CD4-positive, alpha-beta T cell (primary cell): ENCODE measurements at regions not wholly inside any gene's neighbourhood (a gene's known extent, or its start where the extent isn't known, plus 50 kb on each side); places are given as distances from the start of the nearest gene placed in this dataset.

Experiments
- ATAC-seq: fragments of 200-7000 bp; cut with Tn5 transposase; one replicate; pipeline ENCODE4 v1.10.0; 2022; ENCODE audit warnings: mild to moderate bottlenecking; ENCODE audit not compliant: poor library complexity
- CTCF ChIA-PET: fragments of 350-600 bp; sonication (Branson Sonifier 250); formaldehyde crosslinking; loops from one replicate; lab custom pipeline; 2021; ENCODE audit warnings: antibody characterized with exemption, inconsistent platforms; lab: Charles Lee
- POLR2A ChIA-PET: fragments of 350-600 bp; sonication (Branson Sonifier 250); formaldehyde crosslinking; loops from one replicate; lab custom pipeline; 2021; ENCODE audit warnings: antibody characterized with exemption, inconsistent platforms; lab: Charles Lee
- DNase-seq, 14 experiments: peaks; one replicate each; pipeline ENCODE4 v3.0.0-alpha.2; 2013 to 2020; ENCODE audit warnings: mixed read lengths in 2 of 14
- H3K27ac ChIP-seq, 2 donors: one replicate each; pipeline versions ENCODE4 v1.5.1 to v1.7.0; 2013; ENCODE audit warnings: low read length in 2 of 2, low read depth in 1 of 2, mild to moderate bottlenecking in 1 of 2
- H3K27me3 ChIP-seq, 2 experiments: 1 replicate in 1 of 2; 2 replicates in 1 of 2; pipeline versions ENCODE4 v1.6.1 to v1.7.0; 2013; ENCODE audit warnings: low read length in 2 of 2, control low read depth in 1 of 2, mild to moderate bottlenecking in 1 of 2, moderate library complexity in 1 of 2; ENCODE audit not compliant: insufficient read depth in 2 of 2, control insufficient read depth in 1 of 2
- H3K36me3 ChIP-seq: one replicate; pipeline ENCODE4 v1.6.1; 2013; ENCODE audit warnings: low read length, control low read depth; ENCODE audit not compliant: insufficient read depth
- H3K4me1 ChIP-seq: one replicate; pipeline ENCODE4 v1.6.1; 2013; ENCODE audit warnings: low read length, control low read depth; ENCODE audit not compliant: insufficient read depth
- H3K4me3 ChIP-seq: one replicate; pipeline ENCODE4 v1.5.1; 2013; ENCODE audit warnings: mild to moderate bottlenecking, low read length, moderate library complexity
- H3K9me3 ChIP-seq, 2 experiments: 1 replicate in 1 of 2; 2 replicates in 1 of 2; pipeline versions ENCODE4 v1.6.1 to v1.7.0; 2013; ENCODE audit warnings: low read length in 2 of 2, mild to moderate bottlenecking in 2 of 2, control low read depth in 1 of 2, moderate library complexity in 1 of 2; ENCODE audit not compliant: control insufficient read depth in 1 of 2, insufficient read depth in 1 of 2
- H3K27ac Mint-ChIP-seq: one replicate; pipeline ENCODE4 v1.8.0; 2020; ENCODE audit warnings: mixed read lengths
- H3K27me3 Mint-ChIP-seq: one replicate; pipeline ENCODE4 v1.8.0; 2021; ENCODE audit warnings: mixed read lengths
- H3K36me3 Mint-ChIP-seq: one replicate; pipeline ENCODE4 v1.8.0; 2021; ENCODE audit warnings: low read depth, mixed read lengths
- H3K4me1 Mint-ChIP-seq: one replicate; pipeline ENCODE4 v1.8.0; 2021; ENCODE audit warnings: low read depth, mixed read lengths
- H3K4me3 Mint-ChIP-seq: one replicate; pipeline ENCODE4 v1.8.0; 2020; ENCODE audit warnings: mild to moderate bottlenecking, mixed read lengths
- H3K9me3 Mint-ChIP-seq: one replicate; pipeline ENCODE4 v1.8.0; 2020; ENCODE audit warnings: mixed read lengths
- intact Hi-C, 2 experiments: fragments of 100-400 bp; cut with DNase I in 1 of 2; cut with micrococcal nuclease in 1 of 2; formaldehyde crosslinking; loops; one replicate each; pipeline versions ENCODE4 v1.15.1 to v1.9.0; 2023 to 2025; cut with DNase I, micrococcal nuclease
- TF ChIP-seq, protein P1 (sequence below): fragments of 200-600 bp; IDR thresholded peaks from one replicate; pipeline ENCODE4 v1.8.0; 2022; ENCODE audit warnings: antibody characterized with exemption, mild to moderate bottlenecking

DNA sequence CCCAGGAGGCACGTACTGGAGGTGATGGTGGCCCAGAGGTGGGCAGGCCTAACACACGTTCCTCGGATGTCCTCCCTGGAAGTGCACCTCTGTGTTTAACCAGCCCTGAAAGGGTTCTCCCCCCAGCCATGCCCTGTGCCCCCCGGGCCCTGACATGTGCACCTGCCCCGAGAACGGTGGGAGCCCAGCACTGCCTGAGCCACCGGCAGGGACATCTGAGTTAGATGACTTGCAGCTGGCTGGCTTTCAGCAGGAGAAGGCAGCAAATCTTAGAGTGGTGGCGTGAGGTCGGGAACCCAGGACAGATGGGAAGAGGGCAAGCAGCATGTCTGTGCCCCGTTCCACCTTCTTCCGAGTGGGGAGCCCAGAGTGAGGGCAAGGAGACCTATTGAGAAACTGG, 291.8 kb downstream of the TCERG1L start:
- H3K27me3 ChIP-seq: no peaks in the 10 kb centered on the region
- Mint-ChIP-seq H3K36me3 (no peaks in the 10 kb centered on the region), H3K4me3 (no peak overlapping the region), H3K4me1 (no peaks in the 10 kb centered on the region), H3K27me3 (no peaks in the 10 kb centered on the region), H3K9me3 (no peaks in the 10 kb centered on the region), H3K27ac (no peak overlapping the region)
- H3K4me3 ChIP-seq: no peak overlapping the region
- TF ChIP-seq, protein P1, sequence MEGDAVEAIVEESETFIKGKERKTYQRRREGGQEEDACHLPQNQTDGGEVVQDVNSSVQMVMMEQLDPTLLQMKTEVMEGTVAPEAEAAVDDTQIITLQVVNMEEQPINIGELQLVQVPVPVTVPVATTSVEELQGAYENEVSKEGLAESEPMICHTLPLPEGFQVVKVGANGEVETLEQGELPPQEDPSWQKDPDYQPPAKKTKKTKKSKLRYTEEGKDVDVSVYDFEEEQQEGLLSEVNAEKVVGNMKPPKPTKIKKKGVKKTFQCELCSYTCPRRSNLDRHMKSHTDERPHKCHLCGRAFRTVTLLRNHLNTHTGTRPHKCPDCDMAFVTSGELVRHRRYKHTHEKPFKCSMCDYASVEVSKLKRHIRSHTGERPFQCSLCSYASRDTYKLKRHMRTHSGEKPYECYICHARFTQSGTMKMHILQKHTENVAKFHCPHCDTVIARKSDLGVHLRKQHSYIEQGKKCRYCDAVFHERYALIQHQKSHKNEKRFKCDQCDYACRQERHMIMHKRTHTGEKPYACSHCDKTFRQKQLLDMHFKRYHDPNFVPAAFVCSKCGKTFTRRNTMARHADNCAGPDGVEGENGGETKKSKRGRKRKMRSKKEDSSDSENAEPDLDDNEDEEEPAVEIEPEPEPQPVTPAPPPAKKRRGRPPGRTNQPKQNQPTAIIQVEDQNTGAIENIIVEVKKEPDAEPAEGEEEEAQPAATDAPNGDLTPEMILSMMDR: no peak
- intact Hi-C loops: no loop called here
- no peaks in the 10 kb centered on the region for H3K4me1 ChIP-seq
- no peak for ATAC-seq
- POLR2A ChIA-PET: no interaction called here
- no peak for DNase-seq
- no peak overlapping the region for H3K27ac ChIP-seq
- CTCF ChIA-PET: no interaction called here
- no peaks in the 10 kb centered on the region for H3K36me3 ChIP-seq
- peaks cover 0 to 7% of the 10 kb centered on the region in 2 experiments for H3K9me3 ChIP-seq

DNA sequence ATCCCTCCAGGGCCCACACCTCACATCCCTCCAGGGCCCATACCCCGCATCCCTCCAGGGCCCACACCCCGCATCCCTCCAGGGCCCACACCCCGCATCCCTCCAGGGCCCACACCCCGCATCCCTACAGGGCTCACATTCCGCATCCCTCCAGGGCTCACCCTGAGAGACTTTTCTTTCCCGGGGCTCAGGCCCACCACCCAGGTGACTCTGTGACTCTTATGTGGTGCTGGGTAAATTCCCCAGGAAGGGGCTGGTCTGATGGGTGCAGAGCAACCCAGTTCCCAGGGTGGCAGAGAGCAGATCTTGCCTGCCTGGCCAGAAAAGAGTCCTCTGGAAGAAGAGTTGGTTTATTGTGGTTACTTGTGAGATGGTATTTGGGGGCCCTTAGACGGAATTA, 290.7 kb downstream of the TCERG1L start:
- intact Hi-C loops: no loop called here
- Histone ChIP-seq H3K27me3 (no peaks in the 10 kb centered on the region), H3K9me3 (peaks cover 0 to 7% of the 10 kb centered on the region in 2 experiments), H3K4me1 (no peaks in the 10 kb centered on the region), H3K36me3 (no peaks in the 10 kb centered on the region), H3K4me3 (no peak overlapping the region), H3K27ac (no peak overlapping the region)
- POLR2A ChIA-PET: no interaction called here
- H3K27ac Mint-ChIP-seq: no peak overlapping the region
- H3K27me3 Mint-ChIP-seq: no peaks in the 10 kb centered on the region
- TF ChIP-seq, protein P1: no peak
- CTCF ChIA-PET: no interaction called here
- H3K4me1 Mint-ChIP-seq: no peaks in the 10 kb centered on the region
- ATAC-seq: no peak
- no peaks in the 10 kb centered on the region for H3K9me3 Mint-ChIP-seq
- H3K36me3 Mint-ChIP-seq: no peaks in the 10 kb centered on the region
- DNase-seq: no peak
- H3K4me3 Mint-ChIP-seq: no peak overlapping the region

DNA sequence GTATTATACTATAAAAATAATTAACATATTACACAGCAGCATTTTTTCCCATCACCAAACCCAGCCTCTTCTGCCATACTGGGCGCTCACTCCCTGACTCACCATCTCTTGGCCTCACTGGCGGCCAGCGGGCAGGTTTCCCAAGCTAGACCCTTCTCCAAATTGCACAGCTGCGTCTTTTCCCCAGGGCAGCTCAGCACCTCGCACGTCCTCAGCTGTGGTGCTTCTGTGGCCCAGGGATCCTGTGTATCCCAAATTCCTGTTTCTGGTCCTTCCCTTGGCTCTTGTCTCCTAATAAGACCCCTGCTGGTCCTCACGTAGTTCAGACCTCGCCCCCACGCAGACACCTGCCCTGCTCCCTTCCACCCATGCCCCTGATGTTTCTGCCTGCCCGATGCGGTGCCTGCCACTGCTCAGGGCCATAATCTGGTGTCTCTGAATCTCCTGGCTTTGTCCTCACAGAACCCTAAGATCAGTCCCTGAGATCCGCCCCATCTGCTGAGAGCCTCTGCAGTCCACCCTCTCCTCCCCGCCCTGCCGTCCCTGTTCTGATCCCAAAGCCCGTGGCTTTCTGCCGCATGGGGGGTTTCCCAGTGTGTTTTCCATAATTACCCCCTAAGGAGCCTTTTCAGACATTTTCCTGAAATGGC, 290.1 kb downstream of the TCERG1L start:
- TF ChIP-seq, protein P1: no peak
- POLR2A ChIA-PET: no interaction called here
- Mint-ChIP-seq H3K27ac (no peak overlapping the region), H3K9me3 (no peaks in the 10 kb centered on the region), H3K4me1 (no peaks in the 10 kb centered on the region), H3K27me3 (no peaks in the 10 kb centered on the region), H3K4me3 (no peak overlapping the region), H3K36me3 (no peaks in the 10 kb centered on the region)
- DNase-seq: no peak
- no peak overlapping the region for H3K4me3 ChIP-seq
- intact Hi-C loops: no loop called here
- H3K4me1 ChIP-seq: no peaks in the 10 kb centered on the region
- H3K9me3 ChIP-seq: peaks cover 0 to 7% of the 10 kb centered on the region in 2 experiments
- H3K27me3 ChIP-seq: no peaks in the 10 kb centered on the region
- CTCF ChIA-PET: no interaction called here
- no peak overlapping the region for H3K27ac ChIP-seq
- H3K36me3 ChIP-seq: no peaks in the 10 kb centered on the region
- no peak for ATAC-seq
